ENCODE measurements at regions not wholly inside any gene's neighbourhood (a gene's known extent, or its start where the extent isn't known, plus 50 kb on each side); places are given as distances from the start of the nearest gene placed in this dataset.

GRCh38 chr9:79357616-79358015 lies 214.1 kb upstream of the TLE4 start:
- CTCF ChIA-PET = interaction anchor here (0.6 kb wide), 1 partner anchor 830 kb away, joined by 4 read pairs; no protein-coding TSS in a partner anchor
- no peak overlapping the region for H3K27ac Mint-ChIP-seq
- no peaks in the 10 kb centered on the region for H3K27me3 Mint-ChIP-seq
- POLR2A ChIA-PET = no interaction called here
- H3K4me3 Mint-ChIP-seq = no peak overlapping the region
- H3K9me3 Mint-ChIP-seq = no peaks in the 10 kb centered on the region
- no peaks in the 10 kb centered on the region for H3K4me1 Mint-ChIP-seq
- H3K36me3 Mint-ChIP-seq (ENCODE audit: low read depth) = no peaks in the 10 kb centered on the region
- no peak for DNase-seq

- Mint-ChIP-seq H3K9me3 (no peaks in the 10 kb centered on the region), H3K36me3 (ENCODE audit: low read depth) (no peaks in the 10 kb centered on the region), H3K4me1 (no peaks in the 10 kb centered on the region), H3K27me3 (no peaks in the 10 kb centered on the region), H3K4me3 (no peak overlapping the region), H3K27ac (no peak overlapping the region)
- CTCF ChIA-PET = interaction anchor here (0.5 to 0.7 kb wide), 2 partner anchors 28 to 1594 kb away, joined by 3 to 4 read pairs; no protein-coding TSS in a partner anchor
- POLR2A ChIA-PET = no interaction called here
- DNase-seq = no peak
Measured at GRCh38 chr9:79360387-79361347, 211.1 kb upstream of the TLE4 start.

DNA sequence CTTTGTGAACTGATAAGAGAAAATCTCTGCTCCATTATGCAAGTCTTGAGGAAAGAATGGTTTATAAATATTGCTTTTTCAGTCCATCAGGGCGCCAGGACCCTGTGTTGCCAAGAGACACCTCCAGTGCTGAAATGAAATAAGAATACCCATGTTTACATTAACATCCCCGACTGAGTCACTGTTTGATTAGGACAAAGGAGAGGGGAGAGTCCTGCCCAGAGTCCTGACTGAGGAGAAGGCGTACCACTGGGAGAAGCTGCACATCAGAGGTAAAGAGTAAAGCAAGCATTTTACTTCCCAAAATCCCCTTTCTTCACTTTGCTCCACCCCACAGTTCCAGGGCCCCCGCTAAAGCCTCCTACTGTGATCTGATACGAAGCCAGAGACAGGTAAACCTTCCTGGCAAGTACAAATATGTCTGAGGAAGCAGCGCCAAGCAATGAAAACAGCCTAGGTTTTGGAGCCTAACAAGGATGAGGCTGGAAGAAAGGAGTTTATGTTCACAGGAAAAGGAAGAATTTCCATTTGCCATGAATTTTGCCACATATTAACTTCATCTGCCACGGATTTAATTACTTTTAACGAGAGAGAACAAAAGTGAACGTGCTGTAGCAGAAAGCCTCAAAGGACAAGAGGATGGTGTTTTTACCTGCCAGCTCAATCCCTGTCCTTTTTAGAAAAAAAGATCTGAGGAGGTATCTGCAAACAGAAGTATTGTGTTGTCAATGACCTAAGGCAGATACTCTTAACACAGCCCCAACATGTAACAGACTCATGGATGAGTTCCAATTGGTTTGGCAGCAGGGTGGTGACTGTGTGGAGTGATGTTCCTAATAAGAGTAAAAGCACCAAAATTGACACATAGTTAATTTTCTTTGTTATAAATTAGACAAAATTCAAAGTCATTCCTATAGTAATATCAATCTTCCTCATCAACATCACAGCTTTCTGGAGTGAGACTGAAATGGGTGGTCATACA lies 209.4 kb upstream of the TLE4 start:
- Mint-ChIP-seq H3K27me3 (no peaks in the 10 kb centered on the region), H3K27ac (no peak overlapping the region), H3K4me3 (no peak overlapping the region), H3K36me3 (ENCODE audit: low read depth) (no peaks in the 10 kb centered on the region), H3K4me1 (no peaks in the 10 kb centered on the region), H3K9me3 (no peaks in the 10 kb centered on the region)
- no peak for DNase-seq
- POLR2A ChIA-PET = no interaction called here
- CTCF ChIA-PET = no interaction called here

- Mint-ChIP-seq H3K36me3 (ENCODE audit: low read depth) (no peaks in the 10 kb centered on the region), H3K4me1 (no peaks in the 10 kb centered on the region), H3K9me3 (no peaks in the 10 kb centered on the region), H3K4me3 (no peak overlapping the region), H3K27ac (no peak overlapping the region), H3K27me3 (peaks cover 3% of the 10 kb centered on the region)
- POLR2A ChIA-PET = no interaction called here
- DNase-seq = no peak
- CTCF ChIA-PET = no interaction called here
Measured at GRCh38 chr9:79369676-79370075, 202.1 kb upstream of the TLE4 start.

DNA sequence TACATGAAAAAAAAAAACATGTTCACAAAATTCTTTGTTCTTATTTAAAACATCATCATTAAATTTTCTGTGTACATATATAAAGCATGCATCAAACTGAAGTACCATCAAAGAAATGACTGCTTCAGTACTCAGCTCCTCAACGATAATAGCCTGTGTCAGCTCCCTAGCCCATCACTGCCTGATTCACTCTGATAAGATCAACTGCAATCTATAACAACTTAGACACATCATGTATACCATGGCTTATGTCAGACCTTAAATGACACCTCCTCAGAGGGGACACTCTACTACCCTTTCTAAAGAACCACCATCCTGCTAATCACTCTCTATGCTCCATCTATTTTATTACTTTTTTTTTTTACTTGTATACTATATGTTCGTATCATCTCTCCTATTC lies 200.5 kb upstream of the TLE4 start:
- Mint-ChIP-seq H3K27me3 (peaks cover 3% of the 10 kb centered on the region), H3K9me3 (no peaks in the 10 kb centered on the region), H3K27ac (no peak overlapping the region), H3K4me1 (no peaks in the 10 kb centered on the region), H3K4me3 (no peak overlapping the region), H3K36me3 (ENCODE audit: low read depth) (no peaks in the 10 kb centered on the region)
- CTCF ChIA-PET = no interaction called here
- POLR2A ChIA-PET = no interaction called here
- no peak for DNase-seq

- no peak for DNase-seq
- H3K4me3 Mint-ChIP-seq = no peak overlapping the region
- H3K4me1 Mint-ChIP-seq = no peaks in the 10 kb centered on the region
- POLR2A ChIA-PET = no interaction called here
- no peaks in the 10 kb centered on the region for H3K36me3 Mint-ChIP-seq (ENCODE audit: low read depth)
- no peaks in the 10 kb centered on the region for H3K9me3 Mint-ChIP-seq
- peaks cover 3% of the 10 kb centered on the region for H3K27me3 Mint-ChIP-seq
- CTCF ChIA-PET = no interaction called here
- H3K27ac Mint-ChIP-seq = no peak overlapping the region
Measured at GRCh38 chr9:79371948-79372555, 199.7 kb upstream of the TLE4 start.

DNA sequence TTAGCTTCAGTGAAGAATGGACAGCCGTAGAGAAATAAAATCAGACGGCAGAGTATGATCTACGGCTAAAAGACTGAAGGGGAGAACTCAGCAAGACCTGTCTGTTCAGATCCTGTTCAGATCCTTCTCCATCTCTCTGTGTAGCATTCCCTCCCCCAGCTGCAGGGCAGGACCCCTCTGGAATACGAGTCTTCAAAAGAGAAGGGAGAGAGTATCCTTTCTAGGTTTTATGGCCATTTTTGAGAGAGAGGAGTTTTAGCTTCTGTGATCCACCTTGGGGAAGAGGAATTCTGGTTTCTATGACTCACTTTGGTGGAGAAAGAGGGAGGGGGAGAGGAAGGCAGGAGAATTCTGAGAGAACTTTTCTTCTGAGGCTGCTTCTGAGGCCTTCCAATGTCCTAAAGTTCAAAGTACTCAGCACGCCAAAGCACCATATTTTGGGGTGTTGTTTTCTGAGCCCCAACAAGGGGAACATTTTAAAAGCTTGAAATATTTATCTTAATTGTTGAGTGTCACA lies 194.4 kb upstream of the TLE4 start:
- no peak for DNase-seq
- Mint-ChIP-seq H3K27me3 (peaks cover 4% of the 10 kb centered on the region), H3K36me3 (ENCODE audit: low read depth) (no peaks in the 10 kb centered on the region), H3K4me3 (no peak overlapping the region), H3K27ac (no peak overlapping the region), H3K9me3 (no peaks in the 10 kb centered on the region), H3K4me1 (no peaks in the 10 kb centered on the region)
- ChIA-PET CTCF (no interaction called here), POLR2A (no interaction called here)

GRCh38 chr9:79378107-79378506 lies 193.7 kb upstream of the TLE4 start:
- no peak for DNase-seq
- H3K27ac Mint-ChIP-seq = no peak overlapping the region
- no peak overlapping the region for H3K4me3 Mint-ChIP-seq
- H3K36me3 Mint-ChIP-seq (ENCODE audit: low read depth) = no peaks in the 10 kb centered on the region
- H3K27me3 Mint-ChIP-seq = peaks cover 6% of the 10 kb centered on the region
- no peaks in the 10 kb centered on the region for H3K4me1 Mint-ChIP-seq
- H3K9me3 Mint-ChIP-seq = no peaks in the 10 kb centered on the region
- ChIA-PET CTCF (no interaction called here), POLR2A (no interaction called here)

DNA sequence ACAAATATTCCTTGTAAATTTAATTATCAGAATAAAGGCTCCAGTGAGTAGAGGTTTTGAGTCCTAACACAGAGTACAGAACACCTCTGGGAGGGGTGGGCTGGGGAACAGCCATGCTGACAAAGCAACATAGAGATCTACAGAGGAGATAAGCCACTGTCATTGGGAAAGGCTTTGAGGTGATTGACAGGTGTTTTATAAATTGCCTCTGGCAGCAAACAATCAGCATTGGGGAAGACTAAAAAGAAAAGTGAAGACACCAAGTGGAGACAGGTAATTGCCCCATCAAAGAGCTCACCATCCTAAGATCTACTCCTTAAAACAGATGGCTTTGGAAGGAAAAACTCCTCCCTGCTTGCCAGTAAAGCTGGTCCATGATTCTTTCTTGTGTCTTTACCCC lies 189.7 kb upstream of the TLE4 start:
- no peak overlapping the region for H3K27ac Mint-ChIP-seq
- POLR2A ChIA-PET = no interaction called here
- no peak overlapping the region for H3K4me3 Mint-ChIP-seq
- no peaks in the 10 kb centered on the region for H3K36me3 Mint-ChIP-seq (ENCODE audit: low read depth)
- H3K27me3 Mint-ChIP-seq = peaks cover 3% of the 10 kb centered on the region
- H3K9me3 Mint-ChIP-seq = no peaks in the 10 kb centered on the region
- DNase-seq = no peak
- CTCF ChIA-PET = no interaction called here
- no peaks in the 10 kb centered on the region for H3K4me1 Mint-ChIP-seq

- ChIA-PET CTCF (no interaction called here), POLR2A (no interaction called here)
- Mint-ChIP-seq H3K27me3 (peaks cover 3% of the 10 kb centered on the region), H3K9me3 (no peaks in the 10 kb centered on the region), H3K4me1 (no peaks in the 10 kb centered on the region), H3K36me3 (ENCODE audit: low read depth) (no peaks in the 10 kb centered on the region), H3K27ac (no peak overlapping the region), H3K4me3 (no peak overlapping the region)
- no peak for DNase-seq
Measured at GRCh38 chr9:79382458-79382857, 189.3 kb upstream of the TLE4 start.

DNA sequence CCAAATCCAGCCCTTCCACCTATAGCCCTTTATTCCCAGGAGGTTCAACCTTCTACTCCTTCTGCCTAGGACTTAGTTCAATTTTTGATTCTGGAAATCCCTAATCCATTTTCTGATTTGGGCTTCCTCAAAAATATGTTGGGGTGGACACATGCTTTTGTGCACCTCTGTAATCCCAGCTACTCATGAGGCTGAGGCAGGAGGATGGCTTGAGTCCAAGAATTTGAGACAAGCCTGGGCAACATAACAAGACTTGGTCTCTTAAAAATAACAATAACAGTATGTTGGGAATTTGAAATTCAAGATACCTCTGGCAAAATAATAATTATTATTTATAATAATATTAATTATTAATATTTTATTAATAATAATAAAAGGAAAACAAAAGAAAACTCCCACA lies 188.7 kb upstream of the TLE4 start:
- Mint-ChIP-seq H3K27ac (no peak overlapping the region), H3K36me3 (ENCODE audit: low read depth) (no peaks in the 10 kb centered on the region), H3K4me3 (no peak overlapping the region), H3K27me3 (peaks cover 3% of the 10 kb centered on the region), H3K9me3 (no peaks in the 10 kb centered on the region), H3K4me1 (no peaks in the 10 kb centered on the region)
- ChIA-PET CTCF (no interaction called here), POLR2A (no interaction called here)
- DNase-seq = no peak

DNA sequence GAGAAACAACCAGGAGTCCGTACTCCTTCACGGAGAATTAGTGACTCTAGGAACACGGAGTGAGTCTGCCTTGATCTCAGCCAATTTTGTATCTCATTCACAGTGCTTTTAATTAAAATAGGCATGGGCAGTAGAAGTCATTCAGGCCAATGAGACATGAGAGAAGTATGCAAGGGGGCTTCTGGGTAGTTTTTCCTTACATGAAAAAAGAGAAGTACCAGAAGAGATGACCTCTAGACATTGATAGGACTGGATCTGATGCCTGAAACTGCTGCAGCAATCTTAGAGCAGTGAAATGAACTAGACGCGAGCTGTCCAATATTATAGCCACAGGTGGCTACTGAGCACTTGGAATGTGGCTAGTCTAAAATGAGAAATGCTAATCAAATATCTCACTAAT lies 187.7 kb upstream of the TLE4 start:
- Mint-ChIP-seq H3K4me1 (no peaks in the 10 kb centered on the region), H3K27ac (no peak overlapping the region), H3K36me3 (ENCODE audit: low read depth) (no peaks in the 10 kb centered on the region), H3K4me3 (no peak overlapping the region), H3K27me3 (peaks cover 3% of the 10 kb centered on the region), H3K9me3 (no peaks in the 10 kb centered on the region)
- DNase-seq = no peak
- ChIA-PET POLR2A (no interaction called here), CTCF (no interaction called here)

GRCh38 chr9:79384501-79384900 lies 187.3 kb upstream of the TLE4 start:
- Mint-ChIP-seq H3K27me3 (peaks cover 3% of the 10 kb centered on the region), H3K27ac (no peak overlapping the region), H3K36me3 (ENCODE audit: low read depth) (no peaks in the 10 kb centered on the region), H3K4me1 (no peaks in the 10 kb centered on the region), H3K4me3 (no peak overlapping the region), H3K9me3 (no peaks in the 10 kb centered on the region)
- ChIA-PET CTCF (no interaction called here), POLR2A (no interaction called here)
- DNase-seq = no peak
